Heart left ventricle (tissue), 13 donors: ENCODE measurements at regions not wholly inside any gene's neighbourhood (a gene's known extent, or its start where the extent isn't known, plus 50 kb on each side); places are given as distances from the start of the nearest gene placed in this dataset.

Experiments
- POLR2A ChIP-seq, 2 donors: fragments of 450-650 bp; IDR thresholded peaks; one replicate each; pipeline ENCODE4 v1.6.1; 2017; ENCODE audit warnings: antibody characterized with exemption in 2 of 2, mild to moderate bottlenecking in 2 of 2, moderate library complexity in 2 of 2
- TF ChIP-seq, protein P1 (sequence below), 12 donors: fragments of 200-600 bp; sonication (generic) in 4 of 12; IDR thresholded peaks; one replicate each; pipeline versions ENCODE4 v1.5.0 to v1.8.0; 2018 to 2022; ENCODE audit warnings: antibody characterized with exemption in 12 of 12, mild to moderate bottlenecking in 5 of 12
- donor health status: ischemic (EF 13 %, LVEDD 7.1; RV severe dilation, severe dysfunction).
- donor health status: DM: no; HTN: yes; CAD: no.
- donor health status: DM: no; HTN: no; CAD: no.
- donor health status: ischemic (EF 25% LVEDD 6.9; RV normal size, moderate dysfunction).
- donor health status: ischemic (EF 25% LVEDD 5.7; RV mildly dilated, moderate dysfunction).
- donor health status: ischemic (EF 35%, LVEDD 5.7; RV mildly dilated, moderate dysfunction).
- donor health status: nonischemic (EF 11% LVEDD 7.7; RV severe dilation, severe dysfunction).
- donor health status: DM: yes; HTN: yes; CAD: no.
- donor health status: PGD.
- donor health status: ischemic (EF 29% LVEDD 5.4; RV normal size, mild dysfunction).
- donor health status: nonischemic (EF 23%, LVEDD 6.1; RV moderate dilation, normal function).

DNA sequence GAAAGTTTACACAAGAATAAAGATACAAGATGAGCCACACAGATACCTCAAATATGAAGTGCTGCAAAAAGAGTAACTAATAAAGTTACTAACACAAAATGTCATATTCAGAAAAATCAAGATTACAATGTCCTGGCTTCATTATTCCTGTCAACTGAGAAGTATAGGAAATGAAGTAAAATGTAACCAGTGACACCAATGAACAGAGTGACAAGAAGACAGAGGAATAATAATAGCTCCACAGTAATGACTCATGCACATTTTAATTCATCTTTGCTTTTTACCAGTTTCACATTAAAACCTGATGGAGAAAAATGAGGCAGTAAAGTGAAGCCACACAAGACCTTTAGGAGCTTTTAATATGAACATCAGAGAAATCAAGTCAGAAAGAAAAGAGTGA lies 214.1 kb downstream of the ZBBX start:
- no peak for TF ChIP-seq POLR2A (IDR thresholded peaks at IDR 0.05)
- TF ChIP-seq, protein P1, sequence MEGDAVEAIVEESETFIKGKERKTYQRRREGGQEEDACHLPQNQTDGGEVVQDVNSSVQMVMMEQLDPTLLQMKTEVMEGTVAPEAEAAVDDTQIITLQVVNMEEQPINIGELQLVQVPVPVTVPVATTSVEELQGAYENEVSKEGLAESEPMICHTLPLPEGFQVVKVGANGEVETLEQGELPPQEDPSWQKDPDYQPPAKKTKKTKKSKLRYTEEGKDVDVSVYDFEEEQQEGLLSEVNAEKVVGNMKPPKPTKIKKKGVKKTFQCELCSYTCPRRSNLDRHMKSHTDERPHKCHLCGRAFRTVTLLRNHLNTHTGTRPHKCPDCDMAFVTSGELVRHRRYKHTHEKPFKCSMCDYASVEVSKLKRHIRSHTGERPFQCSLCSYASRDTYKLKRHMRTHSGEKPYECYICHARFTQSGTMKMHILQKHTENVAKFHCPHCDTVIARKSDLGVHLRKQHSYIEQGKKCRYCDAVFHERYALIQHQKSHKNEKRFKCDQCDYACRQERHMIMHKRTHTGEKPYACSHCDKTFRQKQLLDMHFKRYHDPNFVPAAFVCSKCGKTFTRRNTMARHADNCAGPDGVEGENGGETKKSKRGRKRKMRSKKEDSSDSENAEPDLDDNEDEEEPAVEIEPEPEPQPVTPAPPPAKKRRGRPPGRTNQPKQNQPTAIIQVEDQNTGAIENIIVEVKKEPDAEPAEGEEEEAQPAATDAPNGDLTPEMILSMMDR (IDR thresholded peaks at IDR 0.05), result no peak
